ENCODE measurements at regions not wholly inside any gene's neighbourhood (a gene's known extent, or its start where the extent isn't known, plus 50 kb on each side); places are given as distances from the start of the nearest gene placed in this dataset.

DNA sequence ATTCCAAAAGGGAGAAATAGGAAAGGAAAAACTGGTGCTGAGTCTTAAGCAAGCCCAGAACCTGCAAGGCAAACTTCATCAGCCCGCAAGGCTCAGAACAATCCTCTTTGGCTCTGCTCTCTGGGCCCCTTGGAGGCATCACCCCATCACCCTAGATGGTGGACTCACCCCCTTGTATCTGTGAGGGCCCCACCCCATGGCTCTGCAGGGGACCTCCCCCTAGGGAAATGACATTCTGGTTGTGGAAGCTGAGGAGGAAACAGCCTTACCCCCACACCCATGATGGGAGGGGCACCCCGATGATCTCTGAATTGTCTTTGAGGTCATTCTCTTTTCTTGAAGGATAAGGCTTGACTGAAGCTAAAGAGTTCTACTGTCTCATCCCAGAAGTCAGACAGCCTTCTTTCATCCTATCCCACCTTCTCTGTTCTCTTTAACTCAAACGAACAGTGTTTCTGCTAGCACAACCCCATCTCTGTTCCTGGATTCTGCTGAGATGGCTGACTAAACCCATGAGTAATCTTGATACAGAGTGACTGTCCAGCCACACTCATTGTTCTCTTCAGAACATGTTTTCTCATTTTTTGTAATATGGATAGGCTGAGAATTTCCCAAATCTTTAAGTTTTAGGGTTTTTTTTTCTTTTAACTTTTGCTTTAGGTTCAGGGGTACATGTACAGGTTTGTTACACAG is 492.1 kb upstream of the MYT1L start:
- no peak for DNase-seq

- no peak for DNase-seq
Observed at GRCh38 chr2:2822143-2822542, 491.1 kb upstream of the MYT1L start.

GRCh38 chr2:2812648-2813047 is 481.6 kb upstream of the MYT1L start:
- no peak for DNase-seq

DNA sequence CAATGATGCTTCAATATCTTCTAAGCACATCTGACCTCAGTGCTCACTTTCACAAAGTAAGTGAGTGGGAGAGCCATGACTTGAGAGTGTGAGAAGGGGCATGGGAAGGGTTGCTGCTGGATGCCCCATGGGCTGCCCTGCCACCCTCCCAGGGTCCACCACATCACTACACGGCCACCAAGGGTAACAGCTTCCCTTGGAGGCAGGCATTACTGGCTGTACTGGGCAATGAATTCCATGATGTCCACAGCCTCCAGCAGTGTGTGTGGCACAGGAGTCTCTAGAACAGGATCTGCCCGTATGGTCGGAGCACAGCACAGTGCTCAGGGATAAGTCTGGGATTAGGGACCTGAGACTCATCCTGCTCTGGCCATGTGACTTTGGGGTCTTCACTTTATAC is 481.0 kb upstream of the MYT1L start:
- DNase-seq: no peak

GRCh38 chr2:2810504-2810903 is 479.4 kb upstream of the MYT1L start:
- DNase-seq: no peak

DNA sequence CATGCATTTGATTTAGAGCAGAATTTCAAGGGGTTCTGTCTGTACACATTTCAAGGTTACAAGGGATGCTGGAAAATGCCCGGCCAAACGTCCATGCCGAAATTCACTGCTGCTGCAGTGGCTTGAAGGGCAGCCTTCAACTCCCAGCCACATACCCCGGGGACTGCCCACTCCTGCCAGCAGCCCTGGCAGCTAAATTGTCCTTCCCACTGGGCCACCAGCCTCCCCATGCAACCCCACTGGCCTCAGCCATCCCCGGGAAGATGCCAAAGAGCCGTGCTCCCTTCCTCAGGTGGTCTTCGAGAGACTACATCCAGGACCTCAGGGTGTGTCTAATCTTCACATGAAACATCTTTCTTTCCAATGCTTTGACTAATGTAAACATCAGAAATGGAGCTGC is 478.7 kb upstream of the MYT1L start:
- no peak for DNase-seq

GRCh38 chr2:2808551-2809058 is 477.5 kb upstream of the MYT1L start:
- no peak for DNase-seq

- DNase-seq: no peak
Observed at GRCh38 chr2:2806711-2807110, 475.6 kb upstream of the MYT1L start.

- DNase-seq: no peak
Observed at GRCh38 chr2:2805263-2805662, 474.2 kb upstream of the MYT1L start.

- no peak for DNase-seq
Observed at GRCh38 chr2:2804528-2804927, 473.5 kb upstream of the MYT1L start.

DNA sequence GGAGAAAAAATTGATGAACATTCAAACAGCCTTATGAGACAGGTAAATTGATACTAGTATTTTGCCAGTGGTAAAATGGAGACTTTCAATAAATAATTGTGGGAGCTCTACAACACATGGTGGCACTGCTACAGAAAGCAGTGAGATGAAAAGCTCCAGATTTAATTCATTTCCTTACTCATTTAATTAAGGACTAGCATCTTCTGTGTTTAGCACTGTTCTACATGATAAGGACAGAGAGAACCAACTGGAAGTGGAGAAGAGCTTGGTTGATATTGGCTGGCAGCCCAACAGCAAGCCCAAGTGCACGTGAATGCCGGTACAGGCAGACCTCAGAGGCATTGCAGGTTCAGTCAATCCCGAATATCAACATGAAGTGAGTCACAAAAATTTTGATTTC is 470.4 kb upstream of the MYT1L start:
- no peak for DNase-seq

GRCh38 chr2:2800697-2801096 is 469.6 kb upstream of the MYT1L start:
- DNase-seq: no peak

DNA sequence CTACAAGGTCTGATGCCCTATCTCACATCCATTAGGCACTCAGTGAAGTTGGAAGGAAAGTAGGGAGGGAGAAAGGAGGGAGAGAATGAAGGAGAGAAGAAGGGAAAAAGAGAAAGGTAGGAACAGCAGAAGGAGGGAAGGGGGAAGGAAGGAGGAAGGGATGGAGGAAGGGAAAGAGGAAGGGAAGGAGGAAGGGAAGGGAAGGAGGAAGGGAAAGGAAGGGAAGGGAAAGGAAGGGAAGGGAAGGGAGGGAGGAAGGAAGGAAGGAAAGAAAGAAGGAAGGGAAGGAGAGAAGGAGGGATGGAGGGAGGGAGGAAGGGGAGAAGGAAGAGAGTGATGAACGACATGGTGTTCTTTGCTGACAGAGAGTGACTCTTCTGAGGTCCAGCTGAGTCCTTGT is 468.9 kb upstream of the MYT1L start:
- DNase-seq: no peak

DNA sequence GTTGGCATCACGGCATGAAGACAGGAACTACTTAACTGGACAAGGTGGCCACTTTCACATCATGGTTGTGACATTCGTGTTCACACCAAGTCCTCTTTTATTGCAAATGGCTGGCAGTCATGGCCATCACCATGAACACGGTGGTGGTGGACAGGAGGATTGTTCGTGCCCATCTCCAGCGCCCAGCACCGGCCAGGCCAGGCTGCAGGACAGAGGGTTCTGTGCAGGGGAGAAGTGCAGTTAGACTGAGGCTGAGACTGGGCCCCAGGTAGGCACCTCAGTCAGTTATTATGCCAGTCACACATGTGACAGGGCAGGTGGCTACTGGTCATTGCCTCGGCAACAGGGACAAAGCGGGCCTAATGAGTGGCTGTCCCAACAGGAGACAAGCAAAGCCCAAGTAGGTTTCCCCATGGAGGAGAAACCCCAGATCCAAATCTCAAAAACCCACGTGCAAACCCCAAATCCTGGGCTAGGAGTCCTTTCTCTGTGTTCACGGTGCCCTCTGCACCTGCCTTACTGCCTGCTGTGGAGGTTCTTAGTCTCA is 468.1 kb upstream of the MYT1L start:
- no peak for DNase-seq

DNA sequence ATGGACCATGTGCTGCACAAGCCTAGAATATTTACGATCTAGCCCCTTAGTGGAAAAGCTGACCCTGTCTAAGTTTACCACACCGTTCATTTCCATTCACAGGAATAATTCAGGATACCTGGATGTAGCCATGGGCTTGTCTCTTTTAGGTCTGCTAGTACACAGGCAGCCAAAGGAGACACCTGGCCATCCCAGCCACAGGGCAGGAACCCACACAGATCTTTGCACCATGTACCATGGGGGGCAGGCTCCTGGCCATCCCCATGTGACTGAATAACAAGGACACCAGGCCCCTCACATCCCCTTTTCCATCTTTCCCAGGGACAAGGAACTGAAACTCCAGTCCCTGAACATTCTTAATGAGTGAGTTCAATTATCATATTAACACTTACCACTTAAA is 467.3 kb upstream of the MYT1L start:
- no peak for DNase-seq

DNA sequence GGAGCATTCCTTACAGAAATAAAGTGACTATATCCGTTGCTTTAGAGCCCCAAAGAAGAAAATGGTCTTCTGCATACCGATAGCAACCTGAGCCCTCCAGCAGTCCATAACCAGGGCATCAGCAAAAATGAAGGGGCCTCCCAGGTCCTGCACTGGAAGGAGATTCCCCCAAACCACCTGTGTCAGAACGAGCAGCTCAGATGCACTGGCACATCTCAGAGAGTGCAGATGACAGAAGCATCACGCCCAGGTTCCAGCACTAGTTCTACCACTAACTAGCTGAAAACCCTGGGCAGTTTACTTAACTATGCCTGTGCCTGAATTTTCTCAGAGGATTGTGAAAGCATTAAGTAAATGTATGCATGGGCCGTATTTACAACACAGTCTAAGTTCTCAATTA is 466.7 kb upstream of the MYT1L start:
- no peak for DNase-seq

DNA sequence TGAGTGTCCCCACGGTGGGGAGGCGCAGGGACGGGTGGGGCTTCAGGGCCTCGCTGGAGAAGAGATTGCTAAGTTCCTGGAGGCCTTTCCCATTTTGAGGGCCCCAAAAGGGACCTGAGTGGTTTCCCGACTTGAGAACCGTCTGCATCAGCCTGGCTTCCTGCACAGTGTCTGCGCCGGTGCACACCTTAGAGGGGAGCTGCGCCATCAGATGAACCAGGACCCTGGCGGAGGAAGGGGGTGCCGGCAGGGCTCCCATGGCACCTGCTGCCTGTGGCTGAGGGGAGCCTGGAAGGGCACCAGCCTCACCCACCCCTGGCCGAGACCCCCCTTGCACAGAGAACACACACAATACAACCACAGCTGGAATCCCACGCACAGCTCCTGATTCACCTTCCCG is 465.1 kb upstream of the MYT1L start:
- DNase-seq: no peak

GRCh38 chr2:2795438-2796091 is 464.5 kb upstream of the MYT1L start:
- no peak for DNase-seq

DNA sequence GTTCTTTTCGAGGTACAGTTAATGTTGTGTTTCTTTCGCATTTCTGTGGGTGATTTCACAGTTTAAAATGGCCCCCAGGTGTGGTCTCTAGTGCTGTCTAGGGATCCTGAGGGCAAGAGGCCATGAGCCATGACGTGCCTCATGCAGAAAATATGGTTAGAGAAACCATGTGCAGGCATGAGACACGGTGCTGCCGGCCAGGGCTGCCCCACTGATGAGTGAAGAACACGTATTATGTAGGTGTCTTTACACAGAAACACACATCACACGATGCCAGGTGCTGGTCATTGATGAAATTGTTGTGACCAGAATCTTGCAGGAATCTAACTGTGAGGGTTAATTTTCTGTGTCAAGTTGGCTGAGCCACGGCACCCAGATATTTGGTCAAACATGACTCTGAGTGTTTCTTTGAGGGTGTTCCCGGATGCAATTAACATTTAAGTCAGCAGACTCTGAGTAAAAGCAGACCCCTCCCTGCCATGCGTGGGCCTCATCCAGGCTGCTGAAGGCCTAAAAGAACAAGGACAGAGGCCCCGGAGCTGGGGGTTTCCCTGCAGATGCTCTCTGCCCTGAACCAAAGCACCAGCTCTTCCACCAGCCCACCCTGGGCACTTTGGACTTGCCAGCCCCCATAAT is 463.0 kb upstream of the MYT1L start:
- DNase-seq: no peak

- DNase-seq: no peak
Observed at GRCh38 chr2:2793514-2793913, 462.4 kb upstream of the MYT1L start.

GRCh38 chr2:2791606-2792005 is 460.5 kb upstream of the MYT1L start:
- no peak for DNase-seq

DNA sequence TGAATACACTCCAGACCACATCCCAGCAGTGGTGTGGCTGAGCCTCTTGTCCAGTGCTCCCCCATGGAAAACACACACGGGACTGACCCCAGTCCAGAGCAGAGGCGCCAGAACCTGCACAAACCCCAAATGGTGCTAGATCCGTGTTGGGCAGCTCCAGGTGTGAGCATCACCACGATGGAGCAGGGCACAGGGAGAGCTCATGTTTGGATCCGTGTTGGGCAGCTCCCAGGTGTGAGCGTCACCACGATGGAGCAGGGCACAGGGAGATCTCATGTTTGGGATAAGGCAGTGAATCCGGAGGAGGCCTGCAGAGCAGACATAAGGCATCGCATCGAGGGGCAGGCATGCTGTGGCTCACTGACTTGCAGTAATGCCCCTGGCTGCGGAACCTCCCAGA is 460.0 kb upstream of the MYT1L start:
- DNase-seq: no peak

DNA sequence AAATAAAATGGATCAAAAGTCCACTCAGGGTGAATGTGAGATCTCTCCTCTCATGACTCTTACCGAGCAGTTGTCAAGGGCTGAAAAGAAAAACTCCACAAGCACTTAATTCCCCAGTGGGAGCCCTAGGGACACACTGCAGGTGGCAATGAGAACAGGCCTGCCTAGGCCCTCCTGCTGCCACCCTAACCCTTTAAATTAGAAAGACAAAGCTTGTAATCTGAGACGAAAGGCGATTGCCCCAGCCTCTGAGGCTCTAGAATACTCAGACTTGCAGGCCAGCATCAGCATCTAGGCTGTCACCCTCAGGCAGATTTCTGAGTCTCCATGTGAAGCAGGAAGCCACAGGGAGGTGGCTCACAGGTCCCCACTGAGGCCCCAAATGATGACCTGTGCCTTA is 457.0 kb upstream of the MYT1L start:
- DNase-seq: no peak

GRCh38 chr2:2787301-2787907 is 456.3 kb upstream of the MYT1L start:
- DNase-seq: no peak
